ENCODE measurements at regions not wholly inside any gene's neighbourhood (a gene's known extent, or its start where the extent isn't known, plus 50 kb on each side); places are given as distances from the start of the nearest gene placed in this dataset.
A peak's percentile ranks its signal among the peaks of the same experiment; 100 is the strongest.

DNA sequence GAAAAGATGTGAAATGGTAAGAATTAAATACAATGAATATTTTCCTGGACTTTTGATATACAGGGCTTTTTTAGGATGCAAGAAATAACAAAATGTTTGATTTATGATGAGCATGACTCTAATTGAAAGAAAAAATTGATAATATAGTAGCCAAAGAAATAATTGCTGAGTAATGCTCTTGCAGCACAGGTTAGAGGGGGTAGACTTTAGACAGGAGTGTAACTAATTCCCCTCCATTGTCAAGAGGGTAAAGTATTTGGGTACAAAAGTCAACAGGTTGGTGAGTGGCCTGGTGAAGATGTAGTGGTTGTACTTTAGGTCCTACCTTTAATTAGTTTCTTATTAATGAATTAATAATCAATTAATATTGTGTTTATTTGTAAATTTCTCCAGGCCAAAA lies 912.3 kb downstream of the KCNJ2 start:
- Histone ChIP-seq H4K8ac (ENCODE audit: extremely low read depth, insufficient read depth, low read length) (no peak overlapping the region), H3K23ac (ENCODE audit: insufficient read length) (no peak overlapping the region), H3K4me1 (replicated peaks in 1 of 4; ENCODE audit: control insufficient read depth in 3 of 4, insufficient read depth in 4 of 4, low read length in 3 of 4) (peaks cover 2 to 6% (median 2%) of the 10 kb centered on the region in 4 experiments; a peak in 4 of 7 replicates), H2BK5ac (ENCODE audit: low read depth, low read length) (no peak overlapping the region), H3K56ac (replicated peaks; ENCODE audit: insufficient read length, low read depth, low read length) (no peak overlapping the region), H3K4me2 (ENCODE audit: insufficient read depth in 1 of 2, low read depth in 2 of 2, low read length in 2 of 2) (peak overlapping the region; percentile 66 to 72), H3K18ac (ENCODE audit: extremely low read depth, low read length) (no peak overlapping the region), H2AK5ac (ENCODE audit: low read depth, low read length) (no peak overlapping the region), H4K5ac (ENCODE audit: insufficient read length, low read depth, low read length) (no peak overlapping the region), H3K14ac (ENCODE audit: insufficient read length) (no peak overlapping the region), H2BK120ac (replicated peaks; ENCODE audit: low read depth, low read length) (no peak overlapping the region), H2AFZ (ENCODE audit: low read length) (no peak overlapping the region), H3K9me3 (ENCODE audit: insufficient read depth in 2 of 2, low read depth in 1 of 2, low read length in 1 of 2) (no peaks in the 10 kb centered on the region), H3K27ac (ENCODE audit: low read depth, low read length) (no peak overlapping the region), H2BK12ac (ENCODE audit: low read depth, low read length) (no peak overlapping the region), H3K9ac (replicated peaks in 1 of 4; ENCODE audit: extremely low read depth in 1 of 4, low read depth in 3 of 4, low read length in 3 of 4) (peak overlapping the region in 1 of 4 experiments; percentile 8; a peak in 1 of 7 replicates), H3K4ac (replicated peaks; ENCODE audit: insufficient read length, low read depth, low read length) (no peak overlapping the region), H3K36me3 (ENCODE audit: control insufficient read depth in 2 of 4, insufficient read depth in 4 of 4, low read length in 3 of 4) (no peaks in the 10 kb centered on the region), H3K79me2 (ENCODE audit: control insufficient read depth in 1 of 2, insufficient read depth in 2 of 2, low read length in 2 of 2) (peaks cover 0 to 24% of the 10 kb centered on the region in 2 experiments; a peak in 1 of 4 replicates), H2BK15ac (ENCODE audit: low read length) (no peak overlapping the region), H3K4me3 (ENCODE audit: extremely low read depth in 1 of 4, insufficient read depth in 2 of 4, low read depth in 3 of 4, low read length in 4 of 4) (peak overlapping the region; percentile 30 to 56 (median 37); a peak in 7 of 8 replicates), H4K91ac (replicated peaks; ENCODE audit: insufficient read length, low read length) (no peak overlapping the region), H3K27me3 (replicated peaks in 1 of 4; ENCODE audit: control insufficient read depth in 3 of 4, extremely low read depth in 1 of 4, insufficient read depth in 3 of 4, low read length in 3 of 4) (no peaks in the 10 kb centered on the region), H3K79me1 (ENCODE audit: low read depth, low read length) (no peaks in the 10 kb centered on the region), H2BK20ac (ENCODE audit: low read length) (no peak overlapping the region), H3K23me2 (ENCODE audit: low read depth, low read length) (no peaks in the 10 kb centered on the region), H4K20me1 (replicated peaks in 1 of 2; ENCODE audit: control insufficient read depth in 1 of 2, insufficient read depth in 2 of 2, low read length in 2 of 2) (no peaks in the 10 kb centered on the region)
- no peak for FAIRE-seq
- ChIA-PET CTCF (ENCODE audit: partially characterized antibody) (interaction anchor here (1.4 to 1.5 kb wide), 2 partner anchors 13 to 315 kb away, joined by 5 to 9 read pairs; no protein-coding TSS in a partner anchor), POLR2A (ENCODE audit: partially characterized antibody) (no interaction called here)
- no peak for DNase-seq (ENCODE audit: low read depth in 1 of 2, low spot score in 2 of 2)
- TF ChIP-seq EZH2 (IDR thresholded peaks at IDR 0.05; ENCODE audit: low read depth, low read length, severe bottlenecking): no peak
- TF ChIP-seq EGR1 (IDR thresholded peaks at IDR 0.05; ENCODE audit: borderline replicate concordance, low read depth, low read length): no peak
- TF ChIP-seq BACH1 (IDR thresholded peaks at IDR 0.05; ENCODE audit: low read length): peak; percentile 26
- no peak for TF ChIP-seq SRF (IDR thresholded peaks at IDR 0.05; ENCODE audit: low read depth, low read length)
- TF ChIP-seq POU5F1 (IDR thresholded peaks at IDR 0.05; ENCODE audit: low read depth, low read length): no peak
